GM12878 (cell line): ENCODE measurements at regions not wholly inside any gene's neighbourhood (a gene's known extent, or its start where the extent isn't known, plus 50 kb on each side); places are given as distances from the start of the nearest gene placed in this dataset.

Experiments used
- ATAC-seq: fragments of 200-7000 bp; cut with Tn5 transposase; 3 replicates; pipeline ENCODE4 v1.9.1; 2020; ENCODE audit warnings: mild to moderate bottlenecking, moderate library complexity
- BruUV-seq: library from RNA; stranded (reverse); fragments of 400-500 nt; replicated peaks from 2 replicates; lab custom pipeline; 2021; lab: Mats Ljungman, UMichigan
- CTCF ChIA-PET: fragments of 300-600 bp; sonication (Branson Sonifier 250); formaldehyde crosslinking; extraction: SDS; loops from one replicate; lab custom pipeline; 2021; ENCODE audit warnings: inconsistent platforms; lab: Yijun Ruan, JAX
- POLR2A ChIA-PET: fragments of 350-600 bp; formaldehyde crosslinking; extraction: SDS; loops from one replicate; lab custom pipeline; 2021; ENCODE audit warnings: inconsistent platforms; lab: Charles Lee
- RAD21 ChIA-PET: fragments of 300-600 bp; sonication (Branson Sonifier 250); formaldehyde crosslinking; loops from one replicate; lab custom pipeline; 2023; ENCODE audit warnings: antibody characterized with exemption; ENCODE audit not compliant: unreplicated experiment; lab: Charles Lee
- SMC1A ChIA-PET: fragments of 300-600 bp; sonication (Branson Sonifier 250); formaldehyde crosslinking; loops from one replicate; lab custom pipeline; 2023; ENCODE audit not compliant: unreplicated experiment, uncharacterized antibody; lab: Charles Lee
- DNase-seq: peaks from one replicate; pipeline ENCODE4 v3.0.0-alpha.2; 2011; ENCODE audit warnings: low read depth, low spot score
- FAIRE-seq: peaks from 3 replicates; lab custom pipeline; 2011; peaks lifted over from hg19 to GRCh38; lab: Jason Lieb, UNC
- H2AFZ ChIP-seq: 2 replicates; pipeline ENCODE4 v1.6.0; 2011; ENCODE audit warnings: low read depth, low read length, control low read depth; ENCODE audit not compliant: control insufficient read depth
- H3K27ac ChIP-seq: 2 replicates; pipeline ENCODE4 v1.5.1; 2011; ENCODE audit warnings: control low read depth; ENCODE audit not compliant: control insufficient read depth, insufficient read depth
- H3K27me3 ChIP-seq, 2 experiments: replicated peaks in 1 of 2; 2 replicates each; pipeline versions ENCODE4 v1.6.0 to v1.6.1; 2011; ENCODE audit warnings: low read length in 1 of 2; ENCODE audit not compliant: control insufficient read depth in 2 of 2, insufficient read depth in 2 of 2
- H3K36me3 ChIP-seq, 2 experiments: 2 replicates each; pipeline ENCODE4 v1.5.1; 2011; ENCODE audit warnings: low read length in 1 of 2; ENCODE audit not compliant: control insufficient read depth in 2 of 2, insufficient read depth in 2 of 2
- H3K4me1 ChIP-seq: 2 replicates; pipeline ENCODE4 v1.6.1; 2011; ENCODE audit warnings: mild to moderate bottlenecking, low read length, moderate library complexity, mixed read lengths; ENCODE audit not compliant: control insufficient read depth, insufficient read depth
- H3K4me2 ChIP-seq: 2 replicates; pipeline ENCODE4 v1.6.0; 2011; ENCODE audit warnings: control low read depth; ENCODE audit not compliant: control insufficient read depth, insufficient read depth
- H3K4me3 ChIP-seq: fragments of 200-600 bp; sonication (generic); 2 replicates; pipeline ENCODE4 v1.5.1; 2016
- H3K79me2 ChIP-seq: 2 replicates; pipeline ENCODE4 v1.6.0; 2011; ENCODE audit warnings: low read length; ENCODE audit not compliant: control insufficient read depth, insufficient read depth
- H3K9ac ChIP-seq: 2 replicates; pipeline ENCODE4 v1.8.0; 2011; ENCODE audit warnings: low read length, control low read depth, mixed read lengths; ENCODE audit not compliant: control insufficient read depth, insufficient read depth
- H3K9me3 ChIP-seq: replicated peaks from 3 replicates; pipeline ENCODE4 v1.5.1; 2011; ENCODE audit warnings: mild to moderate bottlenecking, low read length; ENCODE audit not compliant: control insufficient read depth, insufficient read depth
- H4K20me1 ChIP-seq: 2 replicates; pipeline ENCODE4 v1.6.0; 2011; ENCODE audit not compliant: control insufficient read depth, insufficient read depth
- CHD4 ChIP-seq: fragments of 200-600 bp; sonication (generic); IDR thresholded peaks from 2 replicates; pipeline ENCODE4 v1.6.1; 2016; ENCODE audit warnings: mild to moderate bottlenecking
- IKZF1 ChIP-seq: fragments of 450-650 bp; conservative IDR thresholded peaks from 2 replicates; pipeline ENCODE4 v1.6.1; 2017; ENCODE audit warnings: antibody characterized with exemption, mild to moderate bottlenecking
- IKZF2 ChIP-seq, 2 experiments: fragments of 450-650 bp; IDR thresholded peaks; 2 replicates each; pipeline ENCODE4 v1.6.1; 2017; ENCODE audit warnings: mild to moderate bottlenecking in 2 of 2, moderate library complexity in 2 of 2
- KAT2A ChIP-seq: conservative IDR thresholded peaks from 2 replicates; pipeline ENCODE4 v1.6.1; 2011; ENCODE audit warnings: low read depth, low read length; ENCODE audit not compliant: control insufficient read depth
- MYB ChIP-seq: fragments of 150-350 bp; IDR thresholded peaks from 2 replicates; pipeline ENCODE4 v1.6.1; 2014; ENCODE audit warnings: mild to moderate bottlenecking, low read depth, low read length, borderline replicate concordance
- NFYA ChIP-seq: IDR thresholded peaks from 2 replicates; pipeline ENCODE4 v1.6.1; 2011; ENCODE audit warnings: low read depth, mild to moderate bottlenecking, low read length, improper control_type of control experiment, borderline replicate concordance
- RFX5 ChIP-seq: IDR thresholded peaks from 2 replicates; pipeline ENCODE4 v1.6.1; 2011; ENCODE audit warnings: low read depth, low read length, improper control_type of control experiment
- SMC3 ChIP-seq: IDR thresholded peaks from 2 replicates; pipeline ENCODE4 v1.6.1; 2011; ENCODE audit warnings: low read length, improper control_type of control experiment, borderline replicate concordance
- WGBS: methylation state at CpG from one replicate; pipeline ENCODE4 v1.1.6; 2016; ENCODE audit warnings: low lambda C conversion rate; ENCODE audit not compliant: insufficient replicate concordance, insufficient coverage; ENCODE audit errors: missing lambda C conversion rate; 5-methylcytosine and 5-hydroxymethylcytosine counted together
- in situ Hi-C: fragments of 300-500 bp; cut with MboI; formaldehyde crosslinking; loops from 9 replicates; pipeline ENCODE4 v1.14.3; 2018; ENCODE audit warnings: mixed read lengths
- intact Hi-C: fragments of 100-400 bp; cut with micrococcal nuclease; formaldehyde crosslinking; loops from one replicate; pipeline ENCODE4 v1.14.2; 2022; ENCODE audit not compliant: unreplicated experiment
- TF ChIP-seq, protein P1 (sequence below): IDR thresholded peaks from 2 replicates; pipeline ENCODE4 v1.6.1; 2011; ENCODE audit warnings: borderline replicate concordance, low read depth, mild to moderate bottlenecking, moderate library complexity, low read length; ENCODE audit not compliant: insufficient read depth, poor library complexity, severe bottlenecking
- TF ChIP-seq, protein P2 (sequence below): IDR thresholded peaks from 2 replicates; pipeline ENCODE4 v1.6.1; 2012; ENCODE audit warnings: mild to moderate bottlenecking, low read depth, low read length
- TF ChIP-seq, protein P3 (sequence below): fragments of 450-650 bp; formaldehyde crosslinking; IDR thresholded peaks from 2 replicates; pipeline ENCODE4 v1.4.0; 2022; ENCODE audit warnings: mild to moderate bottlenecking, moderate library complexity
- TF ChIP-seq, protein P4 (sequence below): fragments of 450-650 bp; IDR thresholded peaks from 2 replicates; pipeline ENCODE4 v1.6.1; 2017; ENCODE audit warnings: mild to moderate bottlenecking, moderate library complexity

DNA sequence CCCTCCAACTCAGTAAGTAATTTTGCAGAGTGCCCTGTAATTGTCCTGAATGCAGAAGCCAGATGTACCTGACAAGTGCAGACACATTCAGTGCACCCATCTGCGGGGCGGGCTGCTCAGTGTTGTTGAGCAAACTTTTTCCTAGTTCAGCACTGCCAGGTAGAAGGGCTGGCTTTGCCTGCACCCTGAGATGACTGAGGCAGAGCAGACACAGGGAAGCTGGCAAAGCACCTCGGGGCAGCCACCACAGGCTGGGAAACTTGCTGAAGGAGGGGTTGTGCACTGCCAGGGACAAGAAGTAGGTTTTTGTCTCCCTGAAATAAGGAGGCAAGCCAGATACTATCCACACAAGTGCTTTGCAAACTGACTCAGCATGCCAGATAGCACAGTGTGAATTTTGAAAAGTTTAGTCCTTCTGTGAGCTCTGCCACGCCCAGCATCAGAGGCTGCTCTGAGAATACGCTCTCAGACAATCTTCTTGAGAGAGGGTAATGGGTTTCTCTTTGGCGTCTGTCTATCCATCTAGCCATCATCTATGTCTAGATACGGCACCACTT lies 62.3 kb downstream of the SOWAHC start:
- Histone ChIP-seq H3K4me2 (no peak overlapping the region), H3K36me3 (no peaks in the 10 kb centered on the region), H3K79me2 (no peaks in the 10 kb centered on the region), H3K27ac (no peak overlapping the region), H3K4me1 (no peaks in the 10 kb centered on the region; the same call in 1 of the 2 replicates), H3K4me3 (no peak overlapping the region), H3K9ac (no peak overlapping the region), H3K27me3 (no peaks in the 10 kb centered on the region; a peak in 1 of 4 replicates), H2AFZ (no peak overlapping the region), H4K20me1 (no peaks in the 10 kb centered on the region), H3K9me3 (no peaks in the 10 kb centered on the region)
- intact Hi-C loops, result no loop called here
- in situ Hi-C loops, result no loop called here
- 34% methylated on average over 7 of the region's 7 CpGs for WGBS
- FAIRE-seq (no peak), ATAC-seq (no peak; the same call in 2 of the 3 replicates), DNase-seq (no peak)
- no TSS peak for BruUV-seq
- ChIA-PET POLR2A (no interaction called here), CTCF (no interaction called here), SMC1A (no interaction called here), RAD21 (no interaction called here)
- TF ChIP-seq NFYA (no peak), MYB (no peak), IKZF1 (no peak), KAT2A (no peak), CHD4 (no peak), IKZF2 (IDR thresholded peaks at IDR 0.05) (no peak), RFX5 (no peak), SMC3 (no peak)
- TF ChIP-seq, protein P1, sequence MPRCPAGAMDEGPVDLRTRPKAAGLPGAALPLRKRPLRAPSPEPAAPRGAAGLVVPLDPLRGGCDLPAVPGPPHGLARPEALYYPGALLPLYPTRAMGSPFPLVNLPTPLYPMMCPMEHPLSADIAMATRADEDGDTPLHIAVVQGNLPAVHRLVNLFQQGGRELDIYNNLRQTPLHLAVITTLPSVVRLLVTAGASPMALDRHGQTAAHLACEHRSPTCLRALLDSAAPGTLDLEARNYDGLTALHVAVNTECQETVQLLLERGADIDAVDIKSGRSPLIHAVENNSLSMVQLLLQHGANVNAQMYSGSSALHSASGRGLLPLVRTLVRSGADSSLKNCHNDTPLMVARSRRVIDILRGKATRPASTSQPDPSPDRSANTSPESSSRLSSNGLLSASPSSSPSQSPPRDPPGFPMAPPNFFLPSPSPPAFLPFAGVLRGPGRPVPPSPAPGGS, result no peak
- TF ChIP-seq, protein P2, sequence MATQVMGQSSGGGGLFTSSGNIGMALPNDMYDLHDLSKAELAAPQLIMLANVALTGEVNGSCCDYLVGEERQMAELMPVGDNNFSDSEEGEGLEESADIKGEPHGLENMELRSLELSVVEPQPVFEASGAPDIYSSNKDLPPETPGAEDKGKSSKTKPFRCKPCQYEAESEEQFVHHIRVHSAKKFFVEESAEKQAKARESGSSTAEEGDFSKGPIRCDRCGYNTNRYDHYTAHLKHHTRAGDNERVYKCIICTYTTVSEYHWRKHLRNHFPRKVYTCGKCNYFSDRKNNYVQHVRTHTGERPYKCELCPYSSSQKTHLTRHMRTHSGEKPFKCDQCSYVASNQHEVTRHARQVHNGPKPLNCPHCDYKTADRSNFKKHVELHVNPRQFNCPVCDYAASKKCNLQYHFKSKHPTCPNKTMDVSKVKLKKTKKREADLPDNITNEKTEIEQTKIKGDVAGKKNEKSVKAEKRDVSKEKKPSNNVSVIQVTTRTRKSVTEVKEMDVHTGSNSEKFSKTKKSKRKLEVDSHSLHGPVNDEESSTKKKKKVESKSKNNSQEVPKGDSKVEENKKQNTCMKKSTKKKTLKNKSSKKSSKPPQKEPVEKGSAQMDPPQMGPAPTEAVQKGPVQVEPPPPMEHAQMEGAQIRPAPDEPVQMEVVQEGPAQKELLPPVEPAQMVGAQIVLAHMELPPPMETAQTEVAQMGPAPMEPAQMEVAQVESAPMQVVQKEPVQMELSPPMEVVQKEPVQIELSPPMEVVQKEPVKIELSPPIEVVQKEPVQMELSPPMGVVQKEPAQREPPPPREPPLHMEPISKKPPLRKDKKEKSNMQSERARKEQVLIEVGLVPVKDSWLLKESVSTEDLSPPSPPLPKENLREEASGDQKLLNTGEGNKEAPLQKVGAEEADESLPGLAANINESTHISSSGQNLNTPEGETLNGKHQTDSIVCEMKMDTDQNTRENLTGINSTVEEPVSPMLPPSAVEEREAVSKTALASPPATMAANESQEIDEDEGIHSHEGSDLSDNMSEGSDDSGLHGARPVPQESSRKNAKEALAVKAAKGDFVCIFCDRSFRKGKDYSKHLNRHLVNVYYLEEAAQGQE, result no peak
- TF ChIP-seq, protein P3, sequence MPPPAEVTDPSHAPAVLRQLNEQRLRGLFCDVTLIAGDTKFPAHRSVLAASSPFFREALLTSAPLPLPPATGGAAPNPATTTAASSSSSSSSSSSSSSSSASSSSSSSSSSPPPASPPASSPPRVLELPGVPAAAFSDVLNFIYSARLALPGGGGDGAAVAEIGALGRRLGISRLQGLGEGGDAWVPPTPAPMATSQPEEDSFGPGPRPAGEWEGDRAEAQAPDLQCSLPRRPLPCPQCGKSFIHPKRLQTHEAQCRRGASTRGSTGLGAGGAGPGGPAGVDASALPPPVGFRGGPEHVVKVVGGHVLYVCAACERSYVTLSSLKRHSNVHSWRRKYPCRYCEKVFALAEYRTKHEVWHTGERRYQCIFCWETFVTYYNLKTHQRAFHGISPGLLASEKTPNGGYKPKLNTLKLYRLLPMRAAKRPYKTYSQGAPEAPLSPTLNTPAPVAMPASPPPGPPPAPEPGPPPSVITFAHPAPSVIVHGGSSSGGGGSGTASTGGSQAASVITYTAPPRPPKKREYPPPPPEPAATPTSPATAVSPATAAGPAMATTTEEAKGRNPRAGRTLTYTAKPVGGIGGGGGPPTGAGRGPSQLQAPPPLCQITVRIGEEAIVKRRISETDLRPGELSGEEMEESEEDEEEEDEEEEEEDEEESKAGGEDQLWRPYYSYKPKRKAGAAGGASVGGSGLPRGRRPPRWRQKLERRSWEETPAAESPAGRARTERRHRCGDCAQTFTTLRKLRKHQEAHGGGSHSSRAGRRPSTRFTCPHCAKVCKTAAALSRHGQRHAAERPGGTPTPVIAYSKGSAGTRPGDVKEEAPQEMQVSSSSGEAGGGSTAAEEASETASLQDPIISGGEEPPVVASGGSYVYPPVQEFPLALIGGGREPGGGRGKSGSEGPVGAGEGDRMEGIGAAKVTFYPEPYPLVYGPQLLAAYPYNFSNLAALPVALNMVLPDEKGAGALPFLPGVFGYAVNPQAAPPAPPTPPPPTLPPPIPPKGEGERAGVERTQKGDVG, result no peak
- TF ChIP-seq, protein P4, sequence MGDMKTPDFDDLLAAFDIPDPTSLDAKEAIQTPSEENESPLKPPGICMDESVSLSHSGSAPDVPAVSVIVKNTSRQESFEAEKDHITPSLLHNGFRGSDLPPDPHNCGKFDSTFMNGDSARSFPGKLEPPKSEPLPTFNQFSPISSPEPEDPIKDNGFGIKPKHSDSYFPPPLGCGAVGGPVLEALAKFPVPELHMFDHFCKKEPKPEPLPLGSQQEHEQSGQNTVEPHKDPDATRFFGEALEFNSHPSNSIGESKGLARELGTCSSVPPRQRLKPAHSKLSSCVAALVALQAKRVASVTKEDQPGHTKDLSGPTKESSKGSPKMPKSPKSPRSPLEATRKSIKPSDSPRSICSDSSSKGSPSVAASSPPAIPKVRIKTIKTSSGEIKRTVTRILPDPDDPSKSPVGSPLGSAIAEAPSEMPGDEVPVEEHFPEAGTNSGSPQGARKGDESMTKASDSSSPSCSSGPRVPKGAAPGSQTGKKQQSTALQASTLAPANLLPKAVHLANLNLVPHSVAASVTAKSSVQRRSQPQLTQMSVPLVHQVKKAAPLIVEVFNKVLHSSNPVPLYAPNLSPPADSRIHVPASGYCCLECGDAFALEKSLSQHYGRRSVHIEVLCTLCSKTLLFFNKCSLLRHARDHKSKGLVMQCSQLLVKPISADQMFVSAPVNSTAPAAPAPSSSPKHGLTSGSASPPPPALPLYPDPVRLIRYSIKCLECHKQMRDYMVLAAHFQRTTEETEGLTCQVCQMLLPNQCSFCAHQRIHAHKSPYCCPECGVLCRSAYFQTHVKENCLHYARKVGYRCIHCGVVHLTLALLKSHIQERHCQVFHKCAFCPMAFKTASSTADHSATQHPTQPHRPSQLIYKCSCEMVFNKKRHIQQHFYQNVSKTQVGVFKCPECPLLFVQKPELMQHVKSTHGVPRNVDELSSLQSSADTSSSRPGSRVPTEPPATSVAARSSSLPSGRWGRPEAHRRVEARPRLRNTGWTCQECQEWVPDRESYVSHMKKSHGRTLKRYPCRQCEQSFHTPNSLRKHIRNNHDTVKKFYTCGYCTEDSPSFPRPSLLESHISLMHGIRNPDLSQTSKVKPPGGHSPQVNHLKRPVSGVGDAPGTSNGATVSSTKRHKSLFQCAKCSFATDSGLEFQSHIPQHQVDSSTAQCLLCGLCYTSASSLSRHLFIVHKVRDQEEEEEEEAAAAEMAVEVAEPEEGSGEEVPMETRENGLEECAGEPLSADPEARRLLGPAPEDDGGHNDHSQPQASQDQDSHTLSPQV, result no peak
